HG03432 (cell line): ENCODE measurements at regions not wholly inside any gene's neighbourhood (a gene's known extent, or its start where the extent isn't known, plus 50 kb on each side); places are given as distances from the start of the nearest gene placed in this dataset.

ENCODE experiments used
- ATAC-seq: cut with Tn5 transposase; IDR thresholded peaks from one replicate; pipeline ENCODE4 v1.9.1; 2021; ENCODE audit warnings: mild to moderate bottlenecking, moderate library complexity; ENCODE audit not compliant: unreplicated experiment

- ATAC-seq = no peak
These were observed 122.9 kb downstream of the NXNL2 start for GRCh38 chr9:88657893-88658292.

- ATAC-seq = no peak
These were observed 123.4 kb downstream of the NXNL2 start for GRCh38 chr9:88658311-88658822.

- ATAC-seq = no peak
These were observed 124.1 kb downstream of the NXNL2 start for GRCh38 chr9:88659126-88659525.

GRCh38 chr9:88660611-88661010 lies 125.6 kb downstream of the NXNL2 start:
- no peak for ATAC-seq

GRCh38 chr9:88661759-88662158 lies 126.8 kb downstream of the NXNL2 start:
- ATAC-seq = no peak

- no peak for ATAC-seq
These were observed 128.9 kb downstream of the NXNL2 start for GRCh38 chr9:88663771-88664419.

GRCh38 chr9:88664773-88665172 lies 129.8 kb downstream of the NXNL2 start:
- ATAC-seq = no peak

GRCh38 chr9:88672874-88673689 lies 138.1 kb downstream of the NXNL2 start:
- ATAC-seq = no peak

GRCh38 chr9:88673886-88674285 lies 138.9 kb downstream of the NXNL2 start:
- ATAC-seq = no peak

- ATAC-seq = no peak
These were observed 141.7 kb downstream of the NXNL2 start for GRCh38 chr9:88676644-88677043.

GRCh38 chr9:88678008-88678407 lies 143.0 kb downstream of the NXNL2 start:
- ATAC-seq = no peak

- ATAC-seq = no peak
These were observed 143.5 kb downstream of the NXNL2 start for GRCh38 chr9:88678431-88678830.

- ATAC-seq = no peak
These were observed 145.1 kb downstream of the NXNL2 start for GRCh38 chr9:88680041-88680440.

- ATAC-seq = no peak
These were observed 145.7 kb downstream of the NXNL2 start for GRCh38 chr9:88680505-88681160.

- ATAC-seq = no peak
These were observed 146.5 kb downstream of the NXNL2 start for GRCh38 chr9:88681434-88681833.

GRCh38 chr9:88682431-88682831 lies 147.5 kb downstream of the NXNL2 start:
- ATAC-seq = no peak

GRCh38 chr9:88684046-88684445 lies 149.1 kb downstream of the NXNL2 start:
- ATAC-seq = no peak

GRCh38 chr9:88684845-88685244 lies 149.9 kb downstream of the NXNL2 start:
- no peak for ATAC-seq

- ATAC-seq = no peak
These were observed 151.0 kb downstream of the NXNL2 start for GRCh38 chr9:88685966-88686365.

GRCh38 chr9:88689509-88690298 lies 154.7 kb downstream of the NXNL2 start:
- no peak for ATAC-seq

- no peak for ATAC-seq
These were observed 155.7 kb downstream of the NXNL2 start for GRCh38 chr9:88690628-88691027.
